Motor neuron (in vitro differentiated cells): ENCODE measurements at regions not wholly inside any gene's neighbourhood (a gene's known extent, or its start where the extent isn't known, plus 50 kb on each side); places are given as distances from the start of the nearest gene placed in this dataset.
"Not testable (repeated sequence)": the region's sequence is repeated elsewhere in the genome, so short reads cannot be mapped to it uniquely, and the experiment has no call there.

Experiments
- ATAC-seq, 8 experiments: fragments of 200-7000 bp; cut with Tn5 transposase; replicated peaks in 6 of 8; 2 replicates each; pipeline ENCODE4 v1.8.0; 2021; ENCODE audit warnings: mild to moderate bottlenecking in 8 of 8, moderate library complexity in 8 of 8
- H3K27ac ChIP-seq, 2 donors: fragments of 250-450 bp; sonication (Bioruptor Pico); 2 replicates each; pipeline ENCODE4 v1.9.0; 2021; ENCODE audit warnings: antibody characterized with exemption in 2 of 2, mild to moderate bottlenecking in 2 of 2, moderate library complexity in 1 of 2
- H3K4me1 ChIP-seq, 2 donors: fragments of 250-450 bp; sonication (Bioruptor Pico); replicated peaks in 1 of 2; 2 replicates each; pipeline ENCODE4 v1.6.1; 2021; ENCODE audit warnings: antibody characterized with exemption in 2 of 2, mild to moderate bottlenecking in 2 of 2, moderate library complexity in 1 of 2
- H3K4me3 ChIP-seq, 5 donors: fragments of 250-450 bp; sonication (Bioruptor Pico); 2 replicates each; pipeline ENCODE4 v1.9.0; 2021; ENCODE audit warnings: antibody characterized with exemption in 5 of 5, mild to moderate bottlenecking in 5 of 5, moderate library complexity in 4 of 5
- WGBS, 10 experiments: fragments of 450-650 bp; shearing (Covaris generic); methylation state at CpG; one replicate each; pipeline ENCODE4 v1.0.0; 2022; 5-methylcytosine and 5-hydroxymethylcytosine counted together
- in situ Hi-C, 9 experiments: fragments of 400-800 bp; cut with MboI; loops; one replicate each; pipeline ENCODE4 v1.15.0; 2021; ENCODE audit warnings: low sequenced_read_pairs in 9 of 9, low pct_unique_long_range_greater_than_20kb in 2 of 9; ENCODE audit not compliant: unreplicated experiment in 9 of 9

GRCh38 chr10:23525406-23525805, 86.5 kb downstream of the OTUD1 start:
- Histone ChIP-seq H3K27ac (no peak overlapping the region), H3K4me1 (peaks cover 0 to 3% of the 10 kb centered on the region in 2 donors), H3K4me3 (no peak overlapping the region)
- ATAC-seq, result peak in 2 of 8 experiments; percentile 36 to 37
- WGBS, 10 experiments, result 19 to 100% (median 92%) methylated on average over 1 to 2 of the region's 2 CpGs; no CpG with 5 or more reads in 1 of the 10 experiments
- in situ Hi-C loops, result loop anchor here in 2 of 9 experiments (10.0 to 25.0 kb wide), 3 partner anchors 211 to 363 kb away; no protein-coding TSS in a partner anchor

GRCh38 chr10:23528419-23528818, 89.5 kb downstream of the OTUD1 start:
- H3K4me3 ChIP-seq, result no peak overlapping the region
- WGBS, 10 experiments, result 0 to 100% (median 81%) methylated on average over 1 to 2 of the region's 2 CpGs; no CpG with 5 or more reads in 1 of the 10 experiments
- ATAC-seq, result no peak
- peaks cover 0 to 3% of the 10 kb centered on the region in 2 donors for H3K4me1 ChIP-seq
- in situ Hi-C loops, result loop anchor here in 2 of 9 experiments (10.0 to 25.0 kb wide), 3 partner anchors 214 to 366 kb away; no protein-coding TSS in a partner anchor
- no peak overlapping the region for H3K27ac ChIP-seq

- Histone ChIP-seq H3K4me3 (no peak overlapping the region), H3K4me1 (peaks cover 0 to 3% of the 10 kb centered on the region in 2 donors), H3K27ac (no peak overlapping the region)
- in situ Hi-C loops, result loop anchor here in 2 of 9 experiments (10.0 to 25.0 kb wide), 3 partner anchors 215 to 367 kb away; no protein-coding TSS in a partner anchor
- peak in 4 of 8 experiments; percentile 38 to 78 (median 50) for ATAC-seq
- 12 to 80% (median 49%) methylated on average over 1 to 5 of the region's 5 CpGs; no CpG with 5 or more reads in 1 of the 10 experiments for WGBS, 10 experiments
Observed at GRCh38 chr10:23529625-23530024, 90.8 kb downstream of the OTUD1 start.

GRCh38 chr10:23530079-23530478, 91.2 kb downstream of the OTUD1 start:
- ATAC-seq, result no peak
- Histone ChIP-seq H3K4me3 (no peak overlapping the region), H3K4me1 (peaks cover 0 to 3% of the 10 kb centered on the region in 2 donors), H3K27ac (no peak overlapping the region)
- WGBS, 10 experiments, result 0 to 100% (median 86%) methylated on average over 1 to 2 of the region's 2 CpGs
- in situ Hi-C loops, result loop anchor here in 2 of 9 experiments (25.0 kb wide), 2 partner anchors 218 to 368 kb away; no protein-coding TSS in a partner anchor

GRCh38 chr10:23533212-23533611, 94.3 kb downstream of the OTUD1 start:
- ATAC-seq, result no peak
- WGBS, 10 experiments, result 50 to 100% (median 100%) methylated on average over 1 to 3 of the region's 3 CpGs; no CpG with 5 or more reads in 3 of the 10 experiments

GRCh38 chr10:23534326-23534725, 95.5 kb downstream of the OTUD1 start:
- Histone ChIP-seq H3K4me1 (peaks cover 0 to 3% of the 10 kb centered on the region in 2 donors), H3K27ac (no peak overlapping the region), H3K4me3 (no peak overlapping the region)
- in situ Hi-C loops, result loop anchor here in 2 of 9 experiments (25.0 kb wide), 2 partner anchors 222 to 372 kb away; no protein-coding TSS in a partner anchor
- WGBS, 10 experiments, result 44 to 100% (median 80%) methylated on average over 1 to 4 of the region's 4 CpGs; no CpG with 5 or more reads in 3 of the 10 experiments
- no peak for ATAC-seq

More at GRCh38 chr10:23533212-23533611, 94.3 kb downstream of the OTUD1 start:
- H3K27ac ChIP-seq, result no peak overlapping the region
- peaks cover 0 to 3% of the 10 kb centered on the region in 2 donors for H3K4me1 ChIP-seq
- H3K4me3 ChIP-seq, result no peak overlapping the region
- in situ Hi-C loops, result loop anchor here in 2 of 9 experiments (25.0 kb wide), 2 partner anchors 221 to 371 kb away; no protein-coding TSS in a partner anchor

GRCh38 chr10:23534761-23535160, 95.9 kb downstream of the OTUD1 start:
- in situ Hi-C loops, result loop anchor here in 2 of 9 experiments (25.0 kb wide), 2 partner anchors 222 to 372 kb away; no protein-coding TSS in a partner anchor
- Histone ChIP-seq H3K27ac (no peak overlapping the region), H3K4me3 (no peak overlapping the region), H3K4me1 (peaks cover 0 to 2% of the 10 kb centered on the region in 2 donors)
- 0 to 100% (median 100%) methylated on average over 1 of the region's 1 CpG; no CpG with 5 or more reads in 5 of the 10 experiments for WGBS, 10 experiments
- no peak for ATAC-seq

- no peak for ATAC-seq
- WGBS, 10 experiments, result 0 to 63% methylated on average over 1 of the region's 1 CpG; no CpG with 5 or more reads in 8 of the 10 experiments
- H3K4me1 ChIP-seq, result no peaks in the 10 kb centered on the region
- no peak overlapping the region for H3K27ac ChIP-seq
- no peak overlapping the region for H3K4me3 ChIP-seq
- in situ Hi-C loops, result loop anchor here in 2 of 9 experiments (25.0 kb wide), 2 partner anchors 223 to 373 kb away; no protein-coding TSS in a partner anchor
Observed at GRCh38 chr10:23535381-23535780, 96.5 kb downstream of the OTUD1 start.

GRCh38 chr10:23538968-23539367, 100.1 kb downstream of the OTUD1 start:
- H3K4me1 ChIP-seq, result no peaks in the 10 kb centered on the region
- H3K4me3 ChIP-seq, result no peak overlapping the region
- 0 to 100% (median 90%) methylated on average over 1 to 3 of the region's 3 CpGs; no CpG with 5 or more reads in 2 of the 10 experiments for WGBS, 10 experiments
- H3K27ac ChIP-seq, result no peak overlapping the region
- ATAC-seq, result no peak
- in situ Hi-C loops, result loop anchor here in 2 of 9 experiments (25.0 kb wide), 2 partner anchors 227 to 377 kb away; no protein-coding TSS in a partner anchor

- Histone ChIP-seq H3K4me3 (no peak overlapping the region), H3K4me1 (no peaks in the 10 kb centered on the region), H3K27ac (no peak overlapping the region)
- no peak for ATAC-seq
- in situ Hi-C loops, result loop anchor here in 2 of 9 experiments (25.0 kb wide), 2 partner anchors 228 to 378 kb away; no protein-coding TSS in a partner anchor
- WGBS, 10 experiments, result 0 to 14% (median 0%) methylated on average over 2 of the region's 2 CpGs
Observed at GRCh38 chr10:23540401-23541030, 101.6 kb downstream of the OTUD1 start.

GRCh38 chr10:23543691-23544380, 105.0 kb downstream of the OTUD1 start:
- 16 to 78% (median 50%) methylated on average over 1 to 9 of the region's 9 CpGs; no CpG with 5 or more reads in 1 of the 10 experiments for WGBS, 10 experiments
- in situ Hi-C loops, result loop anchor here in 2 of 9 experiments (25.0 kb wide), 2 partner anchors 232 to 382 kb away; no protein-coding TSS in a partner anchor
- Histone ChIP-seq H3K4me1 (no peaks in the 10 kb centered on the region), H3K27ac (no peak overlapping the region), H3K4me3 (no peak overlapping the region)
- no peak for ATAC-seq

- in situ Hi-C loops, result loop anchor here in 2 of 9 experiments (25.0 kb wide), 2 partner anchors 234 to 384 kb away; no protein-coding TSS in a partner anchor
- ATAC-seq, result not testable (repeated sequence)
Observed at GRCh38 chr10:23545866-23546265, 107.0 kb downstream of the OTUD1 start.

More at GRCh38 chr10:23545866-23546265, 107.0 kb downstream of the OTUD1 start:
- H3K4me1 ChIP-seq, H3K27ac ChIP-seq, H3K4me3 ChIP-seq: not testable (repeated sequence)
- 40 to 100% (median 96%) methylated on average over 1 to 2 of the region's 2 CpGs; no CpG with 5 or more reads in 2 of the 10 experiments for WGBS, 10 experiments
